AG08396 (cell line): ENCODE measurements at regions not wholly inside any gene's neighbourhood (a gene's known extent, or its start where the extent isn't known, plus 50 kb on each side); places are given as distances from the start of the nearest gene placed in this dataset.

Experiments
- DNase-seq: peaks from one replicate; pipeline ENCODE4 v3.0.0; 2012; ENCODE audit warnings: low spot score, mixed read lengths

DNA sequence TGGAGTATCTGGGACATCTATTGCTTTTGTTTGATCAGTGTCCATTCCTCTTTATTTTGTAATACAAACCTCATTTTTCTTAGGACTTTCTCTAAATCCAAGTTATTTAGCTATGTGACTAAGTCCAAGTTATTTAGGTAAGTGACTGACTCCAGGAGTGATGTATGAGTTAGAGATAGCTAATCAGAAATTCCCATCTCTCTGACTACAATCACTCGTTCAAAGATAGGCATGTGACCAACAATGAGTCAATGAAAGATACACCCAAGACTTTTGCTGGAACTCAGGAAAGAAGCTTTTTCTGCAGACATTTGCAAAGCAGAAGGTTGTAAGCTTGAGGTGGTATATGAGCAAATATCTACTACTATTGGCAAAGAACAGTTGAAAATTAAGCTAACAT lies 72.5 kb upstream of the KCNIP4 start:
- DNase-seq: no peak

DNA sequence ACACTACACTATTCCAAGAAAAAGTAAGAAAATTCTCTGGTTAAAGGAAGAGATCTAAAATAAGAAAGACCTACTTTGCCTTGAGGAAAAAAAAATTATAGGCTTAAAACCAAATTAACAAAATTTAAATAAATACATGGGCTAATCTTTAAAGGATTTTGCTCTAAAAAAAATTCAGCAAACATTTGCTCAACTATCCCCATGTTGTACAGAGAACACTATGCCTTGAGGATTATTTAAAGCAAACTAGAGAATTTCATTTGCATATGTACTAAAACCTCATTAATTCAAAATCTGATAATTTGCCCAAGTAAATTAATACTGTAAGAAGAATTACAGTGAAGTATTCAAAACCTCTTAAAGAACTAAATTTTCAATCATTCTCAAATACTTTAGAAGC lies 71.6 kb upstream of the KCNIP4 start:
- no peak for DNase-seq

GRCh38 chr4:22019676-22020075 lies 71.1 kb upstream of the KCNIP4 start:
- DNase-seq: no peak

DNA sequence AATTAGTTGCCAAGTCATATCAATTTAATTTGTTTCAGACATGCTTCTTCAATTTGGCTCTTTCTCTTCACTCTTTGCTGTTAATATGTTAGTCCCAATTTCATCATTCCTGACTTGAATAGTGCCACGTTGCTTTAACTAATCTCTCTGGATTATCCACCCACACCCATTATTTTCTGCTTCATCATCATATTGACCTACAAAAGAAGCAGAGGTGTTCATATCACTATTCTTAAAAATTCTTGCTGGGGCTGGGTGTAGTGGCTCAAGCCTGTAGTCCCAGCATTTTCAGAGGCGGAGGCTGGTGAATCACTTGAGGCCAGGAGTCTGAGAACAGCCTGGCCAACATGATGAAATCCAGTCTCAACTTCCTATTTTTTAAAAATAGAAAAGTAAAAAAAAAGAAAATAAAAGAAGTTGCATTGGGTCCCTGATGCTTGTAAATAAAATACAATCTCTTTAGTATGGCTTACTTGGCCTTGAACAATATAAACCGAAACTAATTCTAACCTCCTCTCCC lies 65.7 kb upstream of the KCNIP4 start:
- no peak for DNase-seq

GRCh38 chr4:22003878-22004277 lies 55.3 kb upstream of the KCNIP4 start:
- DNase-seq: no peak
